NCI-H748 (cell line): ENCODE measurements at regions not wholly inside any gene's neighbourhood (a gene's known extent, or its start where the extent isn't known, plus 50 kb on each side); places are given as distances from the start of the nearest gene placed in this dataset.
A peak's percentile ranks its signal among the peaks of the same experiment; 100 is the strongest.
"Not testable (repeated sequence)": the region's sequence is repeated elsewhere in the genome, so short reads cannot be mapped to it uniquely, and the experiment has no call there.

Experiments used
- DNase-seq: peaks from one replicate; lab custom pipeline; 2025; ENCODE audit not compliant: unreplicated experiment; lab: John Stamatoyannopoulos, UW

- no peak for DNase-seq
These were observed 1135.3 kb downstream of the SLITRK5 start for GRCh38 chr13:88806438-88806837.

GRCh38 chr13:88817560-88817959 lies 1146.4 kb downstream of the SLITRK5 start:
- no peak for DNase-seq

- DNase-seq, result no peak
These were observed 1151.9 kb downstream of the SLITRK5 start for GRCh38 chr13:88823114-88823513.

GRCh38 chr13:88824218-88824617 lies 1153.0 kb downstream of the SLITRK5 start:
- no peak for DNase-seq

- DNase-seq, result no peak
These were observed 1168.9 kb downstream of the SLITRK5 start for GRCh38 chr13:88840085-88840484.

- DNase-seq, result not testable (repeated sequence)
These were observed 1181.1 kb downstream of the SLITRK5 start for GRCh38 chr13:88852293-88852692.

GRCh38 chr13:88857256-88857655 lies 1186.1 kb downstream of the SLITRK5 start:
- DNase-seq, result peak; percentile 79

GRCh38 chr13:88862095-88862620 lies 1191.0 kb downstream of the SLITRK5 start:
- peak; percentile 98 for DNase-seq

- DNase-seq, result peak; percentile 21
These were observed 1191.9 kb downstream of the SLITRK5 start for GRCh38 chr13:88863116-88863515.

GRCh38 chr13:88866195-88866594 lies 1195.0 kb downstream of the SLITRK5 start:
- DNase-seq, result no peak

GRCh38 chr13:88883741-88884140 lies 1212.6 kb downstream of the SLITRK5 start:
- DNase-seq, result no peak

- DNase-seq, result peak; percentile 29
These were observed 1216.0 kb downstream of the SLITRK5 start for GRCh38 chr13:88887045-88887662.

- DNase-seq, result no peak
These were observed 1224.2 kb downstream of the SLITRK5 start for GRCh38 chr13:88895261-88895941.

- no peak for DNase-seq
These were observed 1225.3 kb downstream of the SLITRK5 start for GRCh38 chr13:88896466-88896865.

- DNase-seq, result peak; percentile 96
These were observed 1237.8 kb downstream of the SLITRK5 start for GRCh38 chr13:88908961-88909441.

GRCh38 chr13:88919970-88920628 lies 1248.9 kb downstream of the SLITRK5 start:
- DNase-seq, result no peak

- no peak for DNase-seq
These were observed 1254.8 kb downstream of the SLITRK5 start for GRCh38 chr13:88925954-88926353.

GRCh38 chr13:88926890-88927502 lies 1255.8 kb downstream of the SLITRK5 start:
- DNase-seq, result no peak

- peak; percentile 30 for DNase-seq
These were observed 1261.8 kb downstream of the SLITRK5 start for GRCh38 chr13:88932950-88933349.

GRCh38 chr13:88937384-88937783 lies 1266.2 kb downstream of the SLITRK5 start:
- DNase-seq, result peak; percentile 63

GRCh38 chr13:88945793-88946192 lies 1274.6 kb downstream of the SLITRK5 start:
- no peak for DNase-seq
